Esophagus muscularis mucosa (tissue), 3 donors: ENCODE measurements at regions not wholly inside any gene's neighbourhood (a gene's known extent, or its start where the extent isn't known, plus 50 kb on each side); places are given as distances from the start of the nearest gene placed in this dataset.
"Not testable (repeated sequence)": the region's sequence is repeated elsewhere in the genome, so short reads cannot be mapped to it uniquely, and the experiment has no call there.

Experiments used
- POLR2A ChIP-seq: fragments of 450-650 bp; IDR thresholded peaks from one replicate; pipeline ENCODE4 v1.6.1; 2017; ENCODE audit warnings: antibody characterized with exemption, moderate library complexity, mild to moderate bottlenecking, low read depth
- TF ChIP-seq, protein P1 (sequence below), 3 experiments: fragments of 200-600 bp in 2 of 3; fragments of 450-650 bp in 1 of 3; sonication (generic) in 2 of 3; IDR thresholded peaks; one replicate each; pipeline ENCODE4 v1.5.1; 2017 to 2019; ENCODE audit warnings: antibody characterized with exemption in 3 of 3, mild to moderate bottlenecking in 2 of 3, moderate library complexity in 1 of 3

DNA sequence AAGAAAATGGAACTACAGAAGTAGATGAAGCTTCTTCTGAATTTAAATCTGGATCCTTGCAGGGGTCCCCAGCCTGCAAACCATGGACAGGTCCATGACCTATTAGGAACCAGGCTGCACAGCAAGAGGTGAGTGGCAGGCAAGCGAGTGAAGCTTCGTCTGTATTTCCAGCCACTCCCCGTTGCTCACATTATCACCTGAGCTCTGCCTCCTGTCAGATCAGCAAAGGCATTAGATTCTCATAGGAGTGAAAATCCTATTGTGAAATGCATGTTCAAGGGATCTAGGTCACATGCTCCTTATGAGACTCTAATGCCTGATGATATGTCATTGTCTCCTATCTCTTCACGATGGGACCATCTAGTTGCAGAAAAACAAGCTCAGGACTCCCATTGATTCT is 79.8 kb upstream of the MLN start:
- TF ChIP-seq, protein P1, sequence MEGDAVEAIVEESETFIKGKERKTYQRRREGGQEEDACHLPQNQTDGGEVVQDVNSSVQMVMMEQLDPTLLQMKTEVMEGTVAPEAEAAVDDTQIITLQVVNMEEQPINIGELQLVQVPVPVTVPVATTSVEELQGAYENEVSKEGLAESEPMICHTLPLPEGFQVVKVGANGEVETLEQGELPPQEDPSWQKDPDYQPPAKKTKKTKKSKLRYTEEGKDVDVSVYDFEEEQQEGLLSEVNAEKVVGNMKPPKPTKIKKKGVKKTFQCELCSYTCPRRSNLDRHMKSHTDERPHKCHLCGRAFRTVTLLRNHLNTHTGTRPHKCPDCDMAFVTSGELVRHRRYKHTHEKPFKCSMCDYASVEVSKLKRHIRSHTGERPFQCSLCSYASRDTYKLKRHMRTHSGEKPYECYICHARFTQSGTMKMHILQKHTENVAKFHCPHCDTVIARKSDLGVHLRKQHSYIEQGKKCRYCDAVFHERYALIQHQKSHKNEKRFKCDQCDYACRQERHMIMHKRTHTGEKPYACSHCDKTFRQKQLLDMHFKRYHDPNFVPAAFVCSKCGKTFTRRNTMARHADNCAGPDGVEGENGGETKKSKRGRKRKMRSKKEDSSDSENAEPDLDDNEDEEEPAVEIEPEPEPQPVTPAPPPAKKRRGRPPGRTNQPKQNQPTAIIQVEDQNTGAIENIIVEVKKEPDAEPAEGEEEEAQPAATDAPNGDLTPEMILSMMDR (IDR thresholded peaks at IDR 0.05): not testable (repeated sequence)
- TF ChIP-seq POLR2A: not testable (repeated sequence)
